ENCODE measurements at regions not wholly inside any gene's neighbourhood (a gene's known extent, or its start where the extent isn't known, plus 50 kb on each side); places are given as distances from the start of the nearest gene placed in this dataset.

- no peak for DNase-seq
These were observed 120.9 kb upstream of the RPS6KA2 start for GRCh38 chr6:166747644-166748595.

- DNase-seq = no peak
These were observed 119.0 kb upstream of the RPS6KA2 start for GRCh38 chr6:166745801-166746668.

GRCh38 chr6:166744223-166745134, 117.4 kb upstream of the RPS6KA2 start:
- DNase-seq = no peak

- no peak for DNase-seq
These were observed 116.6 kb upstream of the RPS6KA2 start for GRCh38 chr6:166743406-166744222.

GRCh38 chr6:166742981-166743380, 115.9 kb upstream of the RPS6KA2 start:
- DNase-seq = no peak

DNA sequence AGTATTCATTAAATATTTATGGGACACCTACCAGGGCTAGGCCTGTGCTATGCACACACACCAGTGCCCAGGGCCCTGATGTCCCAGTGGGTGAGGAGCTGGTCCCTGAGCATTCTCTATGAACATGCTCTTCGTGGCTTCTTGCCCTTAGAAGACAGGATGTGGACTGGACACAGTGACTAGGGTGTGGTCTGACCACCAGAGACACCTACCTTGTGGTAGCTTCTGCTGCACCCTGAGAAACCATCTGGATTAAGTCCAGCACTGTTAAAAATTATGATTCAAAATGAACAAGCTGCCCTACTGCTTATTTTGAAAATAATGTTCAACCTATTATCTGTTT, 112.9 kb upstream of the RPS6KA2 start:
- DNase-seq = no peak

- no peak for DNase-seq
These were observed 112.3 kb upstream of the RPS6KA2 start for GRCh38 chr6:166739117-166739975.

- DNase-seq = no peak
These were observed 111.5 kb upstream of the RPS6KA2 start for GRCh38 chr6:166738386-166739116.

- DNase-seq = no peak
These were observed 110.2 kb upstream of the RPS6KA2 start for GRCh38 chr6:166737261-166737660.

- DNase-seq = no peak
These were observed 109.6 kb upstream of the RPS6KA2 start for GRCh38 chr6:166736634-166737033.

GRCh38 chr6:166733900-166734299, 106.8 kb upstream of the RPS6KA2 start:
- DNase-seq = no peak

- DNase-seq = no peak
These were observed 102.6 kb upstream of the RPS6KA2 start for GRCh38 chr6:166729658-166730057.

- no peak for DNase-seq
These were observed 102.0 kb upstream of the RPS6KA2 start for GRCh38 chr6:166728884-166729530.

DNA sequence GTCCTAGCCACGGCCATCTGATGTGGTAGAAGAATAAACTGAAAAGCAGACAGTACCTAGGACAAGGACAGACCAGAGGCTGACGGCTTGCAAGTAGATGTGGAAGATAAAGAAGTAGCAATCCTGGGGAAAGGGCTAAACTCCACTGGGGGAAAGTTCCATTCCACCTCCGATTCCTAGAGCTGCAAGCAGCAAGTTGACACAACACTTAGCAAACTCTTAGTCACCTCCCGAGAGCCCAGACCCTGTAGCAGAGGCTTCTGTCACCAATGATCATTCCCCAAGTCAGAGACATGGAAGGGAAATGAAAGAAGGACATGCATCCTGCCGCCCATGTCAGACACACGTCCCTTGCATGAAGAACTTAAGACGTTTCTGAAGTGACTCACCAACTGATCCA, 99.2 kb upstream of the RPS6KA2 start:
- DNase-seq = no peak

DNA sequence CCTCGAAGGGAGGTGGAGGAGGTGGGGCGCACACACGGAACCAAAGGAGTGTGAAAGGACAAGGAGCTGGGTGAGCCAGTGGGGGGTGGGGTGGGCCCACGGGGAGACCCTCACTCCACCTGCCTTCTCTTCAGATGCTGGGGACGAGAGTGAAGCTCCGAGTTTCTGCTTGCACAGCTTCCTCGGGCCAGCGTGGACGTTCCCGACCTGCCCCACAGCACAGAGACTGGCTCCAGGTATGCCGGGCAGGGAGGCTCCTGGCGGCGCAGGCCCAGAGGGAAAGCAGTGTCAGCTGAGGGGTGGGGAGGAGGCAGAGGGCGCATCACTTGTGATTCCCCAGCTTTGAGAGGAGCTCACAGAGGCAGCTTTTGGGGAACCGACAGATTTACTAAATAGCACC, 98.5 kb upstream of the RPS6KA2 start:
- DNase-seq = no peak

DNA sequence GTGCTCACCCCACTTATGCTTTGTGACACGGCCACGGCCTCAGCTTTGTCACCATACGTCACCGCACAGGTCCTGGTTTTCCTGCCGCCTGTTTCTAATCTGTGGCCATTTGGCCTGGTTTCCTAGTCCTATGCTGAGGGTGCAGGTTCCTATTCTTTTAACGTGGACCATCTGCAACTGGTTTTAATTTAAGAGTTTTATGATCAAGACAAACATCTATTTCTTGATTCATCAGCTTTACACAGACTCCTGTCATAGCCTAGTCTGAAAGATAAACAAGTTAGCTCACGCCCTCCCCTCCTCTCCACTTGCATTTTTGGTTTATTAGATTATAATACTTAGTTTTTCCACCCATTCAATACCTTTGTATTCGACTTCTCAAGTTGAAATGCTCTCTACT, 97.5 kb upstream of the RPS6KA2 start:
- no peak for DNase-seq

- DNase-seq = no peak
These were observed 95.7 kb upstream of the RPS6KA2 start for GRCh38 chr6:166722785-166723184.

DNA sequence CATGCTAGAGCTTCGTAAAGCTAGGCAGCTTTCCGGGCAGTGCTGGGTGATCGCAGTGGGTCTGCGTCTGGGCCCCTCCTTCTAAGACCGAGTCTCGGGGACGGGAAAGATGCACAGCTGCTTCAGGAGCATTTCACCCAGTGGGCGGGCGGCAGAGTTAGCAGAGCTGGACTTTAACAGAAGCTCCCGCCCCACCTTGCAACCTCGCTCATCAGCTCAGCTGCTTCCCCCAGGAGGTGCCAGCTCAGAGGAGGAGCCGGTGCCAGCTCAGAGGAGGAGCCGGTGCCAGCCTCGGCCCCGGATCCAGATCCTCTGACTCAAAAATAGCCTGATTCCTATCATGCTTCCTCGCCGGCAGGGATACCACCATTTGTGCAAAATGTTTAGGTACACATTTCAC, 94.5 kb upstream of the RPS6KA2 start:
- DNase-seq = no peak

DNA sequence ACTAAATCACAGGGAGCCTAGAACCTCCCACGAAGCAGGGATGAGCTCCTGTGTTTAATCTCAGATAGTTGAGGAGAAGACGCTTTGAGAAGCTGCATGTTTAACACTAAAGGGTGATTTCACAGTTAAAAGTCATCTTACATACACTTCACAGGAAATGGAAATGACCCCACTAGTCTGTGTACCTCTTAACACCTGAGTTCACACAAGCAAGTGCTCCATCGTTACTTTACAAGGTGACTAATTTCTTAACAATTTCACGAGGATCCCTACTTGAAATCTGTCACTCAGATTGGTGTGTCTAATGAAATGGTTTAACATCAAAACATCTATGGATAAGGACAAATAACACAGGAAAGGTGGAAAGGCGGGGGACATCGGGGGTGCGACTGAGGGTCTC, 93.8 kb upstream of the RPS6KA2 start:
- no peak for DNase-seq

DNA sequence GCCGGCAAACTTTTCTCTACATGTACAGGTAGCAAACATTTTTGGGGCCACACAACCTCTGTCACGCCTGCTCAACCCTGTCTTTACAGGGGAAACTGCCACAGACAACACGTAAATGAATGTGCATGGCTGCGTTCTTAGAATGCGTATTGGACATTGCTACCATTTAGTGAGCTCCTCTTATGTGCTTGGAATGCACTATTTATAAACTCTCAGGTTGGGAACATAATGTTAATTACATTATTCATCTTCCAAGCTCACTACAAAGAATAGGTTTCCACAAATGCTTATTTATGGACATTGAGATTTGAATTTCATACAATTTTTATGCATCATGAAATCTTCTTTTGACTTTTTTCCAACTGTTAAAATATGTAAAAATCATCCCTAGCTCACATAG, 92.0 kb upstream of the RPS6KA2 start:
- no peak for DNase-seq

Measured in stimulated activated CD4-positive, alpha-beta T cell treated with anti-CD3 and anti-CD28 coated beads, Interleukin-15, amount 100 ng/mL, for 24 hours (primary cell).